GM21717 (cell line): ENCODE measurements at regions not wholly inside any gene's neighbourhood (a gene's known extent, or its start where the extent isn't known, plus 50 kb on each side); places are given as distances from the start of the nearest gene placed in this dataset.

Experiments used
- ATAC-seq: cut with Tn5 transposase; IDR thresholded peaks from one replicate; pipeline ENCODE4 v1.9.1; 2021; ENCODE audit warnings: mild to moderate bottlenecking, moderate library complexity; ENCODE audit not compliant: unreplicated experiment

DNA sequence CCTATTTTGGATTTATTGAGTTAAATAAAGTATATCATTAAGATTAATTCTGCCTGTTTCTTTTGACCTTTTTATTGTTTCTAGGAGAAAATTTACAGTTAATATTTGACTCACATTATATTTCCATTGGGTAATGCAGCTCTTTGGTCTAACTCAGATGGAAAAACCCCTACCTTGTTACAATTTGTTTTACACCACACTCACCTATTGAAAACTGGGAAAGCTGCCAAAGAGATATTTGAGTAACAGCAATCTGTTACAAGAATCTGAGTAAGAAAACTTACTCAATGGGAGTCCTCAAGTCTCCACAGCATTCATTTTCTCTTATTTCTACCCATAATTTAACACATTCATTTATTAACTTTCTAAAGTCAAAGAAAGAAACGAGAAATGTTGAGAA lies 108.0 kb upstream of the TLL1 start:
- no peak for ATAC-seq

DNA sequence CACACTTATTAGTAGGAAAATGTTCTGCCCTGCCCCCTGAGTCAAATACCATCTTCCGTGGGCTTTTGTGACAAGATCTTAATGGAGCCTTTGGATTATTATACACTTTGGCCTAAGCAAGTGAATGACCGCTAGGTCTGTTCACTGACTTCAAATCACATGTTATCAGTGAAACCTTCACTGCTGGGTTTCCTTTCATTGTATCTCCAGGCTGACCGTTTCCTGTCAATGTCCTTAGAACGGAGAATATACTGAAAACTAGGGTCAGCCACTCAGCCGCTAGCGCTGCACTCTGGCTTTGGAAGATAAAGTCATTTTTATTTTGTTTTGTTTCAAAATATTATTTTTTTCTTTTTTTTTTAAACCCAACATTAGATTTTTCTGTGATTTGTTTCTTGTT lies 107.0 kb upstream of the TLL1 start:
- no peak for ATAC-seq

DNA sequence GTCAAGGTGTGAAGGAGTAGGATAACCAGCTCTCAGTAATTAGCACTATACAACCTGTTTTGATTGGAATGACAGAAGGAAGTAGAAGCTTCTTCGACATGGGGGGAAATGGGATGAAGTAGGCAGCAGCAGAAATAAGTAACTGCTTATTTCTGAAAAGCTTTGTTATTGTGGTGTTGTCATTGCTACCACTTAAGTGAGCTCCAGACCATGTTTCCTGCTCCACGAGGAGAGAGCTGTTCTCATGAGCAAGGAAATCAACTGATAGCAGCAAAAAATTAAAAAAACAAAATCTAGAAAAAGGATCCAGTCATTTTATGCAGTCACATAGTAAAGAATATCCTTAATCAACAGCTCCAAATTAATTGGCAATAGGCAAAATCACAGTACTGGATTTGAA lies 106.1 kb upstream of the TLL1 start:
- no peak for ATAC-seq

DNA sequence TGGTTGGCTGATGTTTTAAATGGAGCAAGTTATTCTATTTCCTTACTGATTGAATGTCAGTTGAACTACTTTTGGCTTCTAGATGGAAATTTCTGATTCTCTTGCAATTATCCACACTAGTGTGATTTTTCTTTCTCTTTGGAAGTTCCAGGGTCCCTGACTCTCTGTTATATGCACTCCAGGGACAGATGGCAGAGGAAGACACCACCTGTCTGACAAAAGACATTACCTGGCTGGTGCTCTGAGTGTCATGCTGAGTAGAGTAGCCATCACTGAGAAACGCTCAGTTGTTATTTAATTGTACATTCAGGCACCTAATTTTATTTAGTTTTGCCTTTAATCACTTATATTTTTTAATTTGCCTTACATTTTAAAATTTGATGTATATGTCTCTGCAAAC lies 105.4 kb upstream of the TLL1 start:
- ATAC-seq, result no peak

DNA sequence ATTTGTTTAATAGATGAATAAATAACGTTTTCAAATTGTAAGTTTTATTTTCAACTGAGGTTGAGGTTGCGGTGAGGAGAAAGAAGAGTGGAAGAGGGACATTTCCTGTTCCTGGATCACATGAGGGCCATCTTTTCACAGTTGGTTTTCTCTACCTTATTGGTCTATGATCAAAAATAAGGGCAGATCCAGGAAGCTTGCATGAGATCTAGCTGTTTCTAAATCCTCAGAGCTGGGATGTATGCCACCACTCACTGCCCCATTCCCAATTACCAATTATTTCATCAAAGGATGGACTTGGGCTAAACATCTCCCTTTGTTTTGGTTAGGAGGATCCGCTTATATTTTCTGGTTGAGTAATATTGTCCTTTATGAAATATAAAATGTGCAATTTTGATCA lies 104.8 kb upstream of the TLL1 start:
- no peak for ATAC-seq

DNA sequence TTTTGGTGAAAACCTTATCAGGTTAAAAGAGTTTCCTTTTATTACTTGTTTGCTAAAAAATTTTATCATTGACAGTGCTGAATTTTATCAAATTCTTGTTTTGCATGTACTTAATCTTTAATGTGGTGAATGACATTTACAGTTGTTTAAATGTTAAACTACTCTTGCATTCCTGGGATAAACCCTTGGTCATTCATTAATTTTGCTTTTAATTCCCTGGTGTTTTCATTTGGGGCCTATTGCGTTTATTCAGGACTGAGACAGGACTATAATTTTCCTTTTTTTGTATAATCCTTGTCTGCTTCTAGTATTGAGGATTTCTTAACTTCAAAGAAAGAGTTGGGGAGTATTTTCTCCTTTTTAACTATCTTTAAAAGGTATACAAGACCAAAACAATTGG lies 98.7 kb upstream of the TLL1 start:
- no peak for ATAC-seq

DNA sequence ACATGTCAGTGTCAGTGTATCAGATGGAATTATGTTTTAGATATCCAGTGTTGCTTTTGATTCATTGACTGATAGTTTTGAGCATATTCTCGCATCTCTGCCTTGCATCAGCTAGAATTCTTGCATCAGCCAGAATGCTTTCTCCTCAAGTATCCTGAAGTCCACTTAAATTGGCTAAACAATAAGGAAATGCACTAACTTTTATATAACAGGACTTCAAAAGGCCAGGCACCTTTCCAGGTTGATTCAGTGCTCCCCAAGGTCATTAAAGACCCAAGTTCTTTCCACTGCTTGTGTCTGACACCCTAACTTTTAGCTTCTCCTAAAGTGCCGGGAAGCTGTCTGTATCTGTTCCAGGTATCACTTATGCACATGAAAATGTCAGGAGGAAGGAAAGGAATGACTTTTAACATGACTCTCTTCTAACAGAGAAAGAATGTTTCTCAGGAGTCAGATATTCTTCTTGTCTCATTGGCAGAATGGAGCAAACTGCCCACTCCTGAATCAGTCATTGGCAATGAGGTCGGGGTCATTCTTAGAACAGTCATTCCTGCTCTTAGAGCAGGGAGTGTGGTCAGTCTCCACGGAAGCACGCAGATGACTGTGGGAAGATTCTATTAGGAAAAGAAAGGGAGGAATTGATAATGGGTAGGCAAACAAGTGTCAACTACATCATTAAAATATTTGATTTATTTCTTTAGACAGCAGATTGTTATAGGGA lies 92.9 kb upstream of the TLL1 start:
- no peak for ATAC-seq

DNA sequence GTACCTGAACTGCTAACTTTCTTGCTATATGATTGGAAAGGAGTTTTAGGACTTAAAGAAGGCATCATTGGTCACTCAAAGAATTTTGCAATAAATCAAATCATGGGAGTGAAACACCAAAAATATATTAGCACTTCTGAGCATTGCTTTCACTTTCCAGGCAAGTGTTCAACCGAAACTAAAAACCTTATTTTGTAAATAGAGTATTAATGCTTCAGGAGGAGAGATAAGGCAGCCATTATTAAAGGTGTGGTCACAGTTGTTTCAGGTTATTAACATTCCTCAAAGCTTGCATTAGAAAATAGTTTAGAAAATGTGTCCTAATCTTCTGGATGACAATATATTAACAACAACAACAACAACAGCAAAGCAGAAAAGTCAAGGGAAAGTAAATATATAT lies 92.3 kb upstream of the TLL1 start:
- no peak for ATAC-seq

DNA sequence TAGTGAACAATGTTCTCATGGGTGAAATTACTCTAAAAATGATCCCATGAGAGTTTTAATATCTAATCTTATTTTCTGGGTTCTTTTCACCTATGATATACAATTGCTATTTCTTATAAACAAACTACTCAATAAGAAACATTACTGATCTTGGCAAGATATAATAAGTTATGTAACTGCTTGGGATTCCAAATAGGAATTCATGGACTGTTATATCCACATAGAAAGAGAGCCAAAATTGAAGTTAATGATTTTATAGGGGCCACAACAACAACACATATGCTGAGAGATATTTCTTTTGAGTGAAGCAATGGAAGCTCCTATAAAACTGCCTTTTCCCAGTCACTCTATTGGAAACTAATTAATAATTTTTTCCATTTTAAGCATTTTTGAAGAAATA lies 90.4 kb upstream of the TLL1 start:
- no peak for ATAC-seq

DNA sequence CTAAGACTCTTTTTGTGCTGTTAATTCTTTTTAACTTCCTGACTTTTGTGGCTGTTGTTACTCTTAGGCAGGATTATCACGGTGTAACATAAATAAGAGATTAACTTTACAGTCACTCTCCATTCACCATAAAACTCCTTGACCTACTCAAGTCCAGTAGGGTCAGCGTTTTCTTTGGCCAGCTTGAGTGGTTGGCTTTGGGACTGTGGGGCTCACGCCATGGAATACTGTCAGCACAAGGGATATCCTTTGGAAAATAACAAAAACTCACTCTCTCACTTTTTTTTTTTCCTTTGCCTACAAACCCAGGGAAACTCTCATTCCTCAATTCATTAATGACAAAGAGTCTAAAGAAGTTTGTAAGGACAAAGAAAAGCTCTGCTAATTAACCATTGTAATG lies 89.4 kb upstream of the TLL1 start:
- ATAC-seq, result no peak

DNA sequence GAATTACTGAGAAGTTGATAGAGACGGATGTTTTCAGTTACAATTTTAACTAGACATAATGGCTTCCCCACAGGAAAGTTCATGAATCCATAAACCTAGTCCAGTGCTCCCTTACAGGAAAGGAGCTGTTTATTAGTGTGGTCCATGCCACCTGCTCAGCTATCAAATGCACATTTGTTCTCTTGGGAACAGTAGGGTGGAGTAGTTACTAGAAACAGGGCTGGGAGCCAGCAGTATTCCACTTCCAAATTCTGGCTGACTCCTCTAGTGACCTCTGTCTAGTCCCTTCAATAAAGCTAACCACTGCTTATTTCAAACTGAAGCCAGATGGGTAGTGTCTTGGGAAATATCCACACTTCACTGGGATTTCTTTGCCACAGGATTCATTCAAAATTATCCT lies 88.4 kb upstream of the TLL1 start:
- ATAC-seq, result no peak

DNA sequence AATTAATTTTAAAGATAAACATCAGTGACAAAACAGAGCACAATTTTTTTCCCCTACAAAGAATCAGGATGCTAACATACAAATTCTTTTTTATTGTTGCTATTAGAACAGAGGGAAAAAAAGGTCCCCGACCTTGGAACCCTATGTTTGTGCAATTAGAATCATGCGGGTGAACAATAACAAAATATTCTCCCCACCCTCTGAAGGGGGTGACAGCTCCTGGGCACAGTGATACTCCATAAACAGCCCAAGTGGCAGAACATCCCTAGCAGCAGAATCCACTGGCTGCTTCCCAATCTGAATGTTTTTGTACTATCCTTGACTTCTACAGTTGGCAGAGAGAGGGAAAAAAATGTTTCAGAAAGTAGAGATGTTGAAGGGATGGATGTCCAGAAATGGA lies 87.7 kb upstream of the TLL1 start:
- ATAC-seq, result no peak

DNA sequence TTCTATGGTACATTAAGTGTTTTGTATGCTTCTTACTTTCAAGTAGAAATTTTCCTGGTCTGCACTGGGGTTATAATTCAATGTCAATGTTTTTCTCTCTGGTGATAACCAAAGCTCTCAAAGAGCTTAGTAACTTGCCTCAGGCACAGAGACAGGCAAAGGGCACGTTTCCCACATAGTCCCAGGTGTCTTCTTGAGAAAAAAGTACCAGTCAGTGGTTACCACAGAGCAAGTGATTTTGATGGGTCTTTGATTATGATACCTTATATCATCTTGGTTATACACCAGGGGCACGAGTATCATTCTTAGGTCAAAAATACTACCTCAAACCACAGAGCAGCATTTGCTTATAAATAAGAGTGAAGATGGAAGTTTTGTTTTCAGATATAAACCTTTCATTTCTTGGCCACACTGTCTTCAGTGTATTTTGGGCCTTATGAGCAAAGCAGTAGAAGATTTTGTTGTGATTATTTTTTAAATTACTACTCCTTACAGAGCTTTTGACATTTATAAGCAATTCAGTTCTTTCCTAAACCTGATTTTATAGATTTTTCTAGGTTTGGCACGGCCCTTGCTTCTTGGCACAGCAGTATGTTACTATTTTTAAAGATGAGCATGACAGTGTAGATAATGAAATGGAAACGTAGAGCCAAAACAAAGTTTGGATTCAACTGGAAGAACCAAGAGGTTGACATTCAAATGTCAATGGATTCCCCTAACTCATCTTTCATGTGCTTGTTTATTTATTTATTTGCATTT lies 85.3 kb upstream of the TLL1 start:
- no peak for ATAC-seq

DNA sequence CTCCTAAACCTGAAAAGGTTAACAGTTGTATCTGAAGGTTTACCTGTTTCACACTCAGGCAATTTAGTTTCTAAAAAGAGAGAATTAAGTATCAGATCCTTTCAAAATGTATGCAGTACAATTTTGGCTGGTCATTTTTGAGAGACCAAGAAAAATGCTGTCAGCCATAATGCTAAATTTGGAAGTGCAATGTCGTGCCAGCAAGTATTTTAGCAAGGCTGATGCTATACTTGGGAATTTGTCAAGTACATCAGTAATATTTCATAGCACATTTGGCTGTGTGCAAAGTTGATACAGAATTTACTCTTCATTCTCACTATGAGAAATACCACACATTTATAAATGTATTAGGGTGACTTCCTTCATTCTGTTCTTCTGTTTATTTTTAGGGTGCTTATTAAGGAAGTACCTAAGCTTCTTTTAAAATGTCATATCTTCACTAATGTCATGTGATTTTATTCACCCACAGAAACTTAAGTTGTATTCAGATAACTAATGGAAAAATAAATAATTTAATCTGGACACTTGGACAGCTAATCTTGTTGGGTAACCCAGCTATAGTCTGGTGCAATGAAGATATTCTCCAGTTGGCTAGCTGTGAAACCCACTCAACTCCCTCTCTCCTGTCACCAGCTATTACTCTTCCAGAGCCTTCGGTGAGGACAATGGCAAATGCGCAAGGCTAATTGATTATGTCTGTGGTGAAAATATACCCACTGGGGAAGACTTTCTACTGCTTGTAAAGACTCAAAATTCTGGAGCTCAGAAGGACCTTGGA lies 84.2 kb upstream of the TLL1 start:
- no peak for ATAC-seq

DNA sequence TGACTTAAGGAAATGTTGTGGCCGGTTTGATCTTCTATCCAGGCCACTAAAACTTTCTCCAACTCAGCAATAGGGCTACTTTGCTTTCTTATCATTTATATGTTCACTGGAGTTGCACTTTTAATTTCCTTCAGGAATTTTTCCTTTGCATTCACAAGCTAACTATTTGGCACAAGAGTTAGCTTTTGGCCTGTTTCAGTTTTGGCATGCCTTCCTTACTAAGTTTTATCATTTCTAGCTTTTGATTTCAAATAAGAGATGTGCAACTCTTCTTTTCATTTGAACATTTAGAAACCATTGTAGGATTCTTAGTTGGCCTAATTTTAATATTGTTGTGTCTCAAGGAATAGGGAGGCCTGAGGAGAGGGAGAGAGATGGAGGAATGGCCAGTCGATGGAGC lies 79.8 kb upstream of the TLL1 start:
- no peak for ATAC-seq

DNA sequence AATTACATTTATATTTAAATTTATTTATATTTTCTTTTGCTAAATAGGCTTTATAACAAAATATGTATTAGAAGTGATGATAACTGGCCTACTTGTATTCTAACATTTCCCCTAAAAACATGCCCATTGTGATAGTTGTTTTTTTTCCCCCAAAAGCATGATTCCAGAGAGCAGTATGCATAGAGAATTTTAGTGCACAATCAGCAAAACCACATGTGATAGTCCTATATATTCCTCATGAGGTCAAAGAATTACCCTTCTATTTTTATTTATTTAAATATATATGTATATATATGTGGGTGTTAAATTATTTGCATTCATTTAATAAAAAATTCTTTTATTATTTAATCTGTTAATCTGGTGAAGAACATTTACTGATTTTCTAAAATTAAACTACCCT lies 78.2 kb upstream of the TLL1 start:
- ATAC-seq, result no peak

DNA sequence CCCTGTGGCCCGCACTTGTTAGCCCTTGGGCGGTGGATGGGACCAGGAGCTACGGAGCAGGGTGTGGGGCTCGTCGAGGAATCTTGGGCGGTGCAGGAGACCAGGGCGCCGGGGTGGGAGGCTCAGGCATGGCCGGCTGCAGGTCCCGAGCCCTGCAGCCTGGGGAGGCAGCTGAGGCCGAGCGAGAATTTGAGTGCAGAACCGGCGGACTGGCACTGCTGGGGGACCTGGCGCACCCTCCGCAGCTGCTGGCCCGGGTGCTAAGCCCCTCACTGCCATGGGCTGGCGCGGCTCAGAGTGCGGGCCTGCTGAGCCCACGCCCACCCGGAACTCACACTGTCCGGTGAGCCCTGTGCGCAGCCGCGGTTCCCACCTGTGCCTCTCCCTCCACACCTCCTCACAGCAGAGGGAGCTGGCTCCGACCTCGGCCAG lies 73.6 kb upstream of the TLL1 start:
- ATAC-seq, result no peak

DNA sequence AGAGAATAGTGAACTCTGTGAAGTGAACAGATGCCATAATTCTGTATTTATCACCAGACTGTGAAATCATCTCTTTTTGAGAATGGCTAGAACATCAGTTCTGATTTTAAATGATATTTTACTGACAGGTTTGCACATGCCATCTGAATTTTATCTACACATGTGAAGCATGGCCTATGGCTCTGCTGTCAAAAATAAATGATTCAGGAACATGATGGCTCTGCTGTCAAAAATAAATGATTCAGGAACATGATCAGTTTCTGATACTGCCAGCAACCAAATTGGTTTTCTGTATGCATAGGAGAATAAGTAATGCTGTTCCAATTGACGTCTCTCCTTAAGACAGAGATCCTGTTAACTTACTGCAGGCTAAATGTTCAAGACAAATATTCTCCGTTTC lies 70.6 kb upstream of the TLL1 start:
- ATAC-seq, result no peak

DNA sequence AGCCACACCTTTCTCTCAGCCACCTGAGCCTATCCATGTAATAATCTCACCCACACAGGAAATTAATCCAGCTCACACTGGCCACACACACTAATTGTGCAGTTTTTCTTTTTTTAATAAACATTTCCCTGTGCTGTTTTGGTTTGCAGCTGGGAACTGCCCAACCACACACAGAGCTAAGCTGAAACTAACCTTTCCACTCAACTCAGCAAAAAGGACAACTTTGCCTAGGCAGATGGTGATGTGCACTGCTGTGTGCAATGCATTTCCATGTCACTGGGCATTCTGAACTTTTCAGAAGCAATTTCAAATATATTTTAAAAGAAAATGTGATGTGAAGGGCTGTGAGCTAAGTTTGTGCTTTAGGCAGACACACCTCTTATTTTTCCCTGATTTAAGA lies 70.0 kb upstream of the TLL1 start:
- ATAC-seq, result no peak

DNA sequence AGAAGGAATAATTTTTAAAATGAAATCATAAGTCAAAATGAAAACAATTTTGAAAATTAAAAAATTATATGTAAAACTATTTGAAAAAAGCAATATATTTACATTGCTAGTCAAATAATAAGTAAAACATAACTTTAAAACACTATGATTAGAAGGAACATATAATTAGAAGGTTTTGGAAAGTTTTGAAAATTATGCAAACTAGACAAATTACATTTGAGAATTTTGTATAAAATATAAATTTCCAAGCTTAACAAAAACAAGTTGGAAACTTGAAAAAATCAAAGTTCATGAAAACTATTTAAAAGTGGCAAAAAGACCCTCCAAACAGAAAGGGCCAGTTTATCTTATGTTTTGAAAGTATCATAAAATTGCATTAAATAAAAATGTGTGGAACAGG lies 67.6 kb upstream of the TLL1 start:
- ATAC-seq, result no peak

DNA sequence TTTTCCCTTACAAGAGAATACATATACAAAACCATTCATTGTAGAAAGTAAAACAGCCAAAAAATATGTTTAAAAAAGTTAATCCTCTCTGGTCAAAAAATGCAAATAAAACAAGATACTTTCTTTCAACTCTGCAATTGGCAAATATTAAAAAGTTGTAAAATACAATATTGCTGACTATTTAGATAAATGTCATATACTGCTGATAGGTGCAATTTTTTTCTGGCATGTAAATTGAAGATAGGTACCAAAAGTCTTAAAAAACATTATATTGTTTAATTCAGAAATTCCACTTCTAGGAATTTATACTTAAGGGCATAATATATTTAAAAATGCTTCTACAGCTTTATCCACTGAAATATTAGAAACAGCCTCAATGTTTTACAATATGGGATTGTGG lies 66.4 kb upstream of the TLL1 start:
- no peak for ATAC-seq

DNA sequence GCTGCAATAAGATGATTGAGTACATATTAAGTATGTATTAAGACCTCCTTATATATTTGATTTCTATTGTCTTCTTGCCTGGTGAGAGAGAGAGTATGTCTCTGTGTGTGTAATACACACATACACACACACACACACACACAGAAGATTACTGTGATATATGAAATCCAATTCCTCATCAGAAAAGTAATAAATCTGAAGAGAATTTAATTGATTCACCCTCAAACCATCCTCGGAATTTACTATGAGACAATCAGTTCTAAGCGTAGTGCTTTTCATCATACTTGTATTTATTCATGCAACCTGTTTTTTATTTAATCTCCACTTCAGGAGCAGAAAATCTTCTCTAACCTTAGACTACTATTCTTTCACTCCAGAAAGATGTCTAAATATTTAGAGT lies 62.3 kb upstream of the TLL1 start:
- ATAC-seq, result no peak
